GM18909 (cell line): ENCODE measurements at regions not wholly inside any gene's neighbourhood (a gene's known extent, or its start where the extent isn't known, plus 50 kb on each side); places are given as distances from the start of the nearest gene placed in this dataset.

ENCODE experiments used
- ATAC-seq: cut with Tn5 transposase; IDR thresholded peaks from one replicate; pipeline ENCODE4 v1.9.1; 2021; ENCODE audit warnings: mild to moderate bottlenecking; ENCODE audit not compliant: unreplicated experiment, poor library complexity

GRCh38 chr15:70557521-70558258 is 205.7 kb downstream of the UACA start:
- ATAC-seq, result no peak

DNA sequence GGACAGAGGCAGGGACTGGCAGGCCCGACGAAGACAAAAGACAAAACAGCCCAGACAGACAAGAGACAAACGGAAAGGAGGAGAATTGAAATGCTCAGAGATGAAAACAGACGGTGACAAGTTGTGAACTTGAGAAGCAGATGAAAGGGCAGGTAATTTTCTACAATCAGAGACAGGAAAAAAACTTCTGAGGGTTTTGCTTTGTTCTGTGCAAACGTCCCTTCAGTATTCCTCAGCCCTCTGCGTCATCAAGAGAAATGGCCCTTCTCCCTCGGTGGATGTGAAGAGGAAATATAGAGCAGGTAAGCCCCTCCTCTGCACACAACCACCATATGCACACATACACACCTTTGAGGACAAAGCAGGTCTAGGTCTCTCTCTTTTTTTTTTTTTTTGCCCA is 206.6 kb downstream of the UACA start:
- no peak for ATAC-seq

DNA sequence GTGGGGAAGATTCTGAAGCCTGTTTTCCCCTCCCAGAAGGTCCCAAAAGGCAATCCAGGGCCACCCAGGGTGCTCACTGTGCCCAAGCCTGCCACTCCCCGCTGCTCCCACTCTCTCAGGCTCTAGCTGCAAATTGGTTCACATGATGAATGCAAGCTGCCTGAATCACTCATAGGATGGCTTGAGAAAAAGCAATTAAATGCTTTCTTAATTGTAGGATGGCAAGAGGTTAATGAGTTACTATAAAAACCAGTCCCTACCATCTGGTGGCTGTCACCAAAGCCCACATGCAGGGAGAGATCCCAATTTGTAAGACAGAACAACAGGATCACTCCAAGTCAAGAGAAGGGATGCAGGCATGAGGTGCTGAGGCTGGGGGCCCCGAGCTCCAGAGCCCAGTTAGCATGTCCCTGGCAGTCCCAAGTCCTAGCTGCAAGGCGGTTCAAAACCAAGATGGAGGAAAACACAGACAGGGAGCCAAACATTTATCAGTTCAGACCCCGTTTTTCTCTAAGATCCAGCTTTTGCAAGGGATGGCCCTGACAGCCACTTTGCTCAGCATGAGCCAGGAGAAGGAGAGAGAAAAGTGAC is 207.1 kb downstream of the UACA start:
- no peak for ATAC-seq

DNA sequence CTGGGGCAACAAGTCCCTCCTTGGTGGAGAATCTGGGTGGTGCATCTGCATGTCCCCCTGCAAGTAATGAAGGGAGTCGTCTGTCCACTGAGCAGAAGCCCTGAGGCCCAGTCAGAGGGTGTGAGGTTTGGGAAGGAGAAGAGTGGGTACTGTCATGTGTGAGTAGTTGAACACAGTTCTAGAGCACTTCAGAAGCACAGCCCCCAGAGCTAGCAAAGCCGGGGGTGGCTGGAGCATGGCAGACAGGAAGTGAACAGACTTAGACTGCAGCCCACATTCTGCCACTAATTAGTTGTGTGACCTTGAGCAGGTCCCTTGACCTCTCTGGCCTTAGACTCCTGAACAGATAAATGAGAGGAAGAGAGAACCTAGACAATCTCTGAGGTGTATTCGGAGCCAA is 207.6 kb downstream of the UACA start:
- ATAC-seq, result no peak

- ATAC-seq, result no peak
Measured at GRCh38 chr15:70547846-70548487, 215.4 kb downstream of the UACA start.

DNA sequence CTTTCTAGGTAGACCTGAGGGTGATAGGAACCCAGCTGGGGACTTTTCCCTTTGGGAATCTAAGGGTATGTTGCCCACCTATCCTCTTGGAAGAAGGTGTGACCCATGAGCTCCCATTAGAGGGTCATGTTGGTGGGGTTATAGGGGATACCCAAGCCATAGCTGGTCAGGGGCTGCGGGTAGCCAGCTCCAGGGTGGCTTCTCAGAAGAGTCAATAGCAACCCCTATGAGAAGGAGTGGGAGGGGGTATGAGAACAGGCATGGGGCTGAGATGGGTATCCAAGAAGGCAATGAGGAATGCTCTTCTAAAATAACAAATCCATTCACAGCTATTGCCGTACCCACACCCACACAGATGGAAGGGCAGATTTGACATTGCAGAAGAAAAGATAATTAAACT is 217.8 kb downstream of the UACA start:
- ATAC-seq, result no peak

- no peak for ATAC-seq
Measured at GRCh38 chr15:70541511-70541910, 221.8 kb downstream of the UACA start.

DNA sequence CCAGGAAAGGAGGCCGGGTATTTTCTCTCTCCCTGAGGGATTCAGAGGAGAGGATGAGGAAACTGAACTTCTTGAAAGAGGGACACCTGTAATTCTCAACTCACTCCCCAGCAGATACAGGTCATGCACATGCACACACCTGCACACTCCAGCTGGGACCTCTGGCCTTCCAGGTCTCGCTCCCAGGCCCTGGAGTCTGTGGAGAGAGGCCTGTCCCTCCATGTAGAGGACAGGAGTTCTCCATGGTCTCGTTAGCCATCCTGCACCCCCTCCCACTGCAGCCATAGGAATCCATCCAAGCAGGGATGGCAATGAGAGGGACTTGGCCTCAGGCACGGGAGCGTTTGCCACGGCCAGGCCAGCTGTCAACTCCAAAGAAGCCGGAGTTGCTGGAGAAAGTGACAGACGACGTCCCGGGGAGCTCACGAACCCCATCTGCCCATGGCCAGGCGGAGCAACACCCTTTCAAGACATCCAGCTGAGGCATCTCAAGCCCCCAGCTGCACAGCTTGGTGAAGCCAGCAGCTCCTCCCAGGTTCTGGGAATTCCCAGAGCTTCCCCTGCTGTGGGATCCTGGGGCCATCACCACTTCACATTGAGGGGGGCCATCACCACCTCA is 223.3 kb downstream of the UACA start:
- no peak for ATAC-seq

DNA sequence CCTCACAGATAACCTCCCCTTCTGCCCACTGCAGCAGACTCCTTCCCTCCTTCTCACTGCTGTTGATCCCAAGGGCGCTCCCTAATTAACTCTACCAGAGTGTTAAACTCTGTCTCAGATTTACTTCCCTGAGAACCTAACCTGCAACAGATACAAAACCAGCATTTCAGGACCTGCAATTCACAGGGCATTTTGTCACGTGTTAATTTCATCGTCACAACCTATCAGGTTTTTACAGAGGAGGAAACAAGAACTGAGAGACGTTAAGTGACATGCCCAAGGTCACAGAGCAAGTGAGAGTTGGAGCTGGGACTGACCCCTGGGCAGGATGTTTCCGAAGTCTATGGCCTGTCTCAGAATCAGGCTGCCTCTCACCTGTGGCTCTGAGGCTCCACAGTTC is 223.9 kb downstream of the UACA start:
- ATAC-seq, result no peak

GRCh38 chr15:70538278-70538677 is 225.1 kb downstream of the UACA start:
- ATAC-seq, result no peak

DNA sequence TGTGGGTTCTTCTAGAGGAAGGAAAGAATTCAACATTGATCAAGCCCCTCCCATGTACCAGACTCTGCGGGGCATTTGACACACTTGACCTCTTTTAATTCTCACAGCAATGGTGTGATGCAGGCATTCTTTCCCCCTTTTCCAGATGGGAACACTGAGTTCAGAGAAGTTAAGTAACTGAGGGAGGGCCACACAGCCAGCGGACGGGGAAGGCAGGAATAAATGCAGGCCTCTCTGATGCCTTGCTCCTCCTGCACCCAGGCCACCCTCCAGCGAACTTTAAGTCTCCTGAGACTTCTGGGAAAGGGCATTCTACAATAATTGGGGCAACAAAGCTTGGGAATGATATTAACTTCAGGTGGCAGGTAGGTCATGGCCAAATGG is 227.4 kb downstream of the UACA start:
- no peak for ATAC-seq

GRCh38 chr15:70535071-70535954 is 228.0 kb downstream of the UACA start:
- ATAC-seq, result no peak

- no peak for ATAC-seq
Measured at GRCh38 chr15:70533931-70534742, 229.2 kb downstream of the UACA start.

DNA sequence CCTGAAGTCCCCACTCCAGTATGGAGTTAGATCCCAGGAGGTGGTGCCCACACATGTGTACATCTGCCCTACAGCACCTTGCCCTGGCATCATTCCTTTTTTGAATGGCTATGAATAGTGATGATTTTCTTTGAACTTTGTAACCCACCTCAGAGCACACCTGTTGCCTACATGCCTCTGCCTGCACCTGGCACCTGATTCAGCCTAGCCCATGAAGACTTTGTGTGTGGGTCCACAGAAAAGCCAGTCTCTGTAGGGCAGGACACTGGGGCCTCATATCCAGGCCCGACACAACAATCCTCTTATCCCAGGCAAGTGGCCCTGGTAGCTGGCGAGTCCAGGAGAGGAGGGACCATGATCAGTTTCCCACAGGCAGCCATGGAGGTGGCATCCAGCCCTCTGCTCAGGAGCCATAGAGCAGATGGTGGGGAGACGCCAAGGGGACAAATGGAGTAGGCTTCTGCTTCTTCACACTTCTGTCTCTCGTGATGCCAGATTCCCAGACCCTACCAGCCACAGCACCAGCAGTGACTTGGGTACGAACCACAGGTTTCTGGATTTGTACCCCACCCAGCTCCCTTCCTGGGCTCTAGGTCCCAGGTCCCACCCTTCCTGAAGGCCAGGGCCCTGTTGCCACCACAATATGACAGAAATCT is 230.7 kb downstream of the UACA start:
- no peak for ATAC-seq

DNA sequence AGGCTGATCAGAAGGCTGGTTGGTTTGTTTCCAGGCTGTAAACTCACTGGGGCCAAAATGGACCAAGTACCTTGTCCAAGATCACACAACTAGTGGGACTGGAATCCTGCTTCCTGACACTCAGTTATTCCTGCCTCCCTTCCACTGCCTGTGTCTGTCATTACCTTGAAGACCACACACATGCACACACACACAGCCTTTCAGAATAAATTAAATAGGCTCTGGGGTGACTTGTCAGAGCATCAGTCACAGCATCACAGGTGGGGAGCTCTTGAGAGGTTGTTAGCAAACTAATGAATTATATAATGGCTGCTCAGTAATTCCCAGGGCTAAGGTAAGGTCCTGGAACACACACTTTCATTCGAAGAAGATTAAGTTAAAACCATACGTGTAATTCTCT is 231.8 kb downstream of the UACA start:
- no peak for ATAC-seq

DNA sequence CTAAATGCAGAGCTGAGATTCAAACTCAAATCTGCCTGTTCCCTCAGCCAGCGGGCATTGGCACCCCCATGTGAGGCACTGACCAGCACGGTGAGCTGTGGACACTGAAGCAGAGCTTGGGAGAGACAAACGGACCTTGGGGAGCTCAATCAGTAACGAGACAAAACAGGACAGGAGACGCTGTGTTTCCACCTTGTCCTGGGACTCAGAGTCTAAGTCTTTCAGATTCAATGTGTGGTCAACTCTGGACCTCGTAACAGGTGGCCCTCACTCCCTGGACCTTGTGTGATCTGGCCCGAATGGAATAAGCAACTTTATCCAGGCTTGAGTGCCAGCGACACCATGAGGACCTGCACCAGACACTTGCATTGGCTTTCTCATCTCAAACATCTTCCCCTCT is 232.5 kb downstream of the UACA start:
- no peak for ATAC-seq

DNA sequence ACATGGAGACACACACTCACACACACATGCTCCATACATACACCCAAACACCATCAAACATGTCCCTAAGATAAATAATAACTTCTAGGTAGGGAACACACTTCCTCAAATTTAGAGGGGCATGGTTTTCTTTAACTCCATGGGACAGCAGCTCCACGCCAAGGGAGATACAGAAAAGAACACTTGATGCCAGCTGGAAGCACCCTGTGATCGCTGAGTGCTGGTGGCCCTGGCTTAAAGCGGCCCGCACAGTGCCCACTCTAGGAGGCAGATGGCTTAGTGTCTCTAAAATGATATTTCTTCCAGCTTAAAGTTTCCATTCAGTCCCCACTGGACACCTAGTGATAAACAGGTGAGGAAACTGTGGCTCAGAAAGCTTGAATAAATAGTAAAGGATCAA is 232.9 kb downstream of the UACA start:
- ATAC-seq, result no peak

- no peak for ATAC-seq
Measured at GRCh38 chr15:70530017-70530499, 233.3 kb downstream of the UACA start.

DNA sequence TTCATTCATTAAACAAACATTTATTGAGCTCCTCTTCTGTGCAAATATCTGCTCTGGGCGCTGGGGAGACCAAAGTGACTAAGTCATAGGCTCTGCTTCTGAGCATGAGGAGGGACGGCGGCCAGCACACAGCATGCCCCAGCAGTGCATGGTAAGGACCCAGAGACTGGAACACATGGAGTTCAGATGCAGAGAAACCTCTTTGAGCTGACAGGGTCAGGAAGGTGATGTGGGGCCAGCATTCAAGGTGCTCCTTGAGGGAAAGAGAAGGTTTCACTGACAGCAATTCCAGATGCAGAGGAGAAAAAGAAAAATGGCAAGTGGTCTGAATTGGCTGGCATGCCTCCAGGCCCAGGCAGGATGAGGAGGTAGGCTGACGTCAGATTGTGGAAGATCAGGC is 234.5 kb downstream of the UACA start:
- ATAC-seq, result no peak
